Hepatocyte (in vitro differentiated cells): ENCODE measurements at regions not wholly inside any gene's neighbourhood (a gene's known extent, or its start where the extent isn't known, plus 50 kb on each side); places are given as distances from the start of the nearest gene placed in this dataset.

Experiments
- CTCF ChIP-seq: fragments of 200-600 bp; sonication (generic); IDR thresholded peaks from 2 replicates; pipeline ENCODE4 v1.5.1; 2016; ENCODE audit warnings: antibody characterized with exemption, mild to moderate bottlenecking; ENCODE audit not compliant: poor library complexity
- EZH2 ChIP-seq: fragments of 200-600 bp; sonication (generic); IDR thresholded peaks from 2 replicates; pipeline ENCODE4 v1.6.1; 2016; ENCODE audit warnings: antibody characterized with exemption, mild to moderate bottlenecking, borderline replicate concordance

- TF ChIP-seq CTCF (no peak), EZH2 (no peak)
Observed at GRCh38 chr5:1961952-1962595, 79.3 kb upstream of the IRX4 start.
